Activated CD4-positive, alpha-beta T cell treated with anti-CD3 and anti-CD28 coated beads for 36 hours (primary cell): ENCODE measurements at regions not wholly inside any gene's neighbourhood (a gene's known extent, or its start where the extent isn't known, plus 50 kb on each side); places are given as distances from the start of the nearest gene placed in this dataset.

Experiments
- ATAC-seq: fragments of 200-7000 bp; cut with Tn5 transposase; one replicate; pipeline ENCODE4 v1.10.0; 2021; ENCODE audit warnings: mild to moderate bottlenecking, moderate library complexity
- CTCF ChIA-PET: fragments of 350-600 bp; sonication (Branson Sonifier 250); formaldehyde crosslinking; loops from one replicate; lab custom pipeline; 2021; ENCODE audit warnings: antibody characterized with exemption; lab: Charles Lee
- POLR2A ChIA-PET: fragments of 350-600 bp; sonication (Branson Sonifier 250); formaldehyde crosslinking; loops from one replicate; lab custom pipeline; 2021; ENCODE audit warnings: antibody characterized with exemption, inconsistent platforms; lab: Charles Lee
- DNase-seq: peaks from one replicate; pipeline ENCODE4 v3.0.0-alpha.2; 2020
- H3K27ac Mint-ChIP-seq: one replicate; pipeline ENCODE4 v1.8.0; 2021; ENCODE audit warnings: mixed read lengths
- H3K27me3 Mint-ChIP-seq: one replicate; pipeline ENCODE4 v1.8.0; 2021; ENCODE audit warnings: mixed read lengths
- H3K36me3 Mint-ChIP-seq: one replicate; pipeline ENCODE4 v1.8.0; 2021; ENCODE audit warnings: low read depth, mixed read lengths
- H3K4me1 Mint-ChIP-seq: one replicate; pipeline ENCODE4 v1.8.0; 2021; ENCODE audit warnings: mixed read lengths
- H3K4me3 Mint-ChIP-seq: one replicate; pipeline ENCODE4 v1.8.0; 2021; ENCODE audit warnings: mild to moderate bottlenecking, moderate library complexity, mixed read lengths
- H3K9me3 Mint-ChIP-seq: one replicate; pipeline ENCODE4 v1.8.0; 2021; ENCODE audit warnings: low read depth, mixed read lengths
- intact Hi-C, 2 experiments: fragments of 100-400 bp; cut with DNase I in 1 of 2; cut with micrococcal nuclease in 1 of 2; formaldehyde crosslinking; loops; one replicate each; pipeline versions ENCODE4 v1.14.2 to v1.15.1; 2022 to 2024; cut with DNase I, micrococcal nuclease

DNA sequence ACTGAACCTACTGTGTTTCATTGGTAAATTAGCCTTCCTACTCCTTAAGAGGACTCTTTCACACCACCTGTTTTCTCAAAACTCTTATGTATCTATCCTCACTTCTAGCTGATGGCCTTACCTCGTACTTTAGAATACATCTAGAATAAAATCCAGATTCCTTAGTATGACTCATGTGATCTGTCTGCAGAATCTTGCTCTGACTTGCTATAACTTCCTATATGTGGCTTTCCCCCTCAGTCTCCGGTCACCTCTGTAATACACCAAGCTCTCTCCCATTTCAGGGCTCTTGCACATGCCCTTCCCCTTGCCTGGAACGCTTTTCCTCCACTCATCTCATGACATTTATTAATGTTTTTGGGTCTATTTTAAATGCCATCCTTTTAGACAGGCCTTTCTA lies 95.6 kb upstream of the LHCGR start:
- H3K36me3 Mint-ChIP-seq = no peaks in the 10 kb centered on the region
- H3K9me3 Mint-ChIP-seq = no peaks in the 10 kb centered on the region
- intact Hi-C loops = no loop called here
- no peak overlapping the region for H3K27ac Mint-ChIP-seq
- ATAC-seq (no peak), DNase-seq (no peak)
- ChIA-PET POLR2A (no interaction called here), CTCF (no interaction called here)
- peaks cover 3% of the 10 kb centered on the region for H3K27me3 Mint-ChIP-seq
- H3K4me1 Mint-ChIP-seq = no peaks in the 10 kb centered on the region
- no peak overlapping the region for H3K4me3 Mint-ChIP-seq

DNA sequence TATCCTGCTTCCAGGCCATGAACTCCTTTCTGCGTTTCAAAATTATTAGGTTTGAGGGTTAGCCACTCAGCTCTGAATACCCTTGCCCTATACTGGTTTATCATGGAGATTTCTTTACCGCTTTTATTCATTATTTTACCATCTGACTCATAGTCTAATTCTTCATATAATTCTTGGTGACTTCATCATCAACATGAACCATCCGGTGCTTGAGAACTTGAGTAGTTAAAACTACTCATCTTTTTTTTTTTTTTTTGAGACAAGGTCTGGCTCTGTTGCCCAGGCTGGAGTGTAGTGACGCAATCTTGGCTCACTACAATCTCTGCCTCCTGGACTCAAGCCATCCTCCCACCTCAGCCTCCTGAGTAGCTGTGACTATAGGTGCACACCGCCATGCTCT lies 94.2 kb upstream of the LHCGR start:
- ChIA-PET CTCF (no interaction called here), POLR2A (no interaction called here)
- DNase-seq = no peak
- Mint-ChIP-seq H3K9me3 (no peaks in the 10 kb centered on the region), H3K27ac (no peak overlapping the region), H3K4me1 (no peaks in the 10 kb centered on the region), H3K27me3 (peaks cover 3% of the 10 kb centered on the region), H3K4me3 (no peak overlapping the region), H3K36me3 (no peaks in the 10 kb centered on the region)
- intact Hi-C loops = no loop called here
- no peak for ATAC-seq

DNA sequence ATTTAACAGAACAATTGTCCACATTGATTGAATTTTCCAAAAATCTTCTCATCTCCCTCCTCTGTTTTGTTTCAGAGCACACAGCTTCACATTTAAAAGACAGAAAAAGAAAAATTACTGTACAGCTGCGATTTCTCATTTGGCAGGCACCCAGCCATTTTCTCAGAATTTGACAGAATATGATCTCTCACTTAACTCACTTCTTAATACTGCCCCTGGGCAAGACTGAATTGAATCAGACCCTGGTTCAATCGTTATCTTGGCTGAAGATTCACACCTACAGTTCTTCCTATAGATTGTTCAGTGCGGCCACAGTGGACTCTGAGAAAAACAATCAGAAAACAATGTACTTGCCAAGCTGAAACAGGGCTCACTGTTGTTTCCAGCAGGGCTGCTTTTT lies 90.2 kb upstream of the LHCGR start:
- H3K27ac Mint-ChIP-seq = no peak overlapping the region
- DNase-seq (no peak), ATAC-seq (no peak)
- H3K4me1 Mint-ChIP-seq = no peaks in the 10 kb centered on the region
- ChIA-PET CTCF (no interaction called here), POLR2A (no interaction called here)
- no peak overlapping the region for H3K4me3 Mint-ChIP-seq
- no peaks in the 10 kb centered on the region for H3K36me3 Mint-ChIP-seq
- H3K9me3 Mint-ChIP-seq = no peaks in the 10 kb centered on the region
- H3K27me3 Mint-ChIP-seq = peaks cover 6% of the 10 kb centered on the region
- intact Hi-C loops = no loop called here

DNA sequence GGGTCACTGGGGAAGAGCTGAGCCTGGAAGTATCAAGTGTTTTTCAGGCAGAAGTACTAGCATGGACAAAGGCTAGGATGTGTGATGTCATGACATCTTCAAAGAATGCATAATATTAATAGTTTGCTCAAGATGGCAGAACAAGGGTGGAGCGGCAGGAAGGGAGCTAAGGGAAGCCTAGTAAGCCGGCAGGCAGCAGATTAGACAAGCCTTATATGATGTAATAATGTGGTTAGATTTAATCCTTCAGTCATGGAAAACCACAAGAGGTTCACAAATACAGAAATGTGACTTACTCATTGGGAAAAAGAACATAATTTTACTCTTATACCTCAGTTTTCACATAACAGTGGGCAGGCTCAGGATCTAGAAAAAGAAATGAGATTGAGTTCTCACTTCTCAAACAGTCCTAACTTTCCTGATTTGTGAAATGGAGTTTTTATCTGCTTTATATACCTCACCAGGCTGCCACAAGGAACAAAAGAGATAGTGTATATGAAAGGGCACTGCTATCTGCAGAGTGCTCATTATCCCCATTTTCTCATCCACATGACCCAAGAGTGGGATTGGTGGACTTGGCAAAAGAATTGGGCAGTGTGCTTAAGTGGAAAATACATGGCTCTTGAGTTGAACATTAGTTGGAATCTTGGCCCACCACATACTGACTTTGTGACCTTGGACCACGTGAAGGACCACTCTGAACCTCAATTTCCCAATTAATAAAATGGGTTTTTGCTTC lies 89.1 kb upstream of the LHCGR start:
- no peak overlapping the region for H3K27ac Mint-ChIP-seq

GRCh38 chr2:48841126-48841525 lies 85.6 kb upstream of the LHCGR start:
- Mint-ChIP-seq H3K27ac (no peak overlapping the region), H3K9me3 (peaks cover 4% of the 10 kb centered on the region), H3K27me3 (peaks cover 6% of the 10 kb centered on the region), H3K36me3 (no peaks in the 10 kb centered on the region), H3K4me1 (no peaks in the 10 kb centered on the region), H3K4me3 (no peak overlapping the region)
- CTCF ChIA-PET = interaction anchor here (0.7 kb wide), 1 partner anchor 14 kb away, joined by 3 read pairs; no protein-coding TSS in a partner anchor
- POLR2A ChIA-PET = no interaction called here
- DNase-seq = no peak
- intact Hi-C loops = no loop called here
- no peak for ATAC-seq

More for the DNA sequence above, 89.1 kb upstream of the LHCGR start:
- DNase-seq = no peak
- Mint-ChIP-seq H3K4me1 (no peaks in the 10 kb centered on the region), H3K27me3 (peaks cover 6% of the 10 kb centered on the region), H3K9me3 (no peaks in the 10 kb centered on the region), H3K4me3 (no peak overlapping the region), H3K36me3 (no peaks in the 10 kb centered on the region)
- no peak for ATAC-seq
- CTCF ChIA-PET = no interaction called here
- POLR2A ChIA-PET = no interaction called here
- intact Hi-C loops = no loop called here

DNA sequence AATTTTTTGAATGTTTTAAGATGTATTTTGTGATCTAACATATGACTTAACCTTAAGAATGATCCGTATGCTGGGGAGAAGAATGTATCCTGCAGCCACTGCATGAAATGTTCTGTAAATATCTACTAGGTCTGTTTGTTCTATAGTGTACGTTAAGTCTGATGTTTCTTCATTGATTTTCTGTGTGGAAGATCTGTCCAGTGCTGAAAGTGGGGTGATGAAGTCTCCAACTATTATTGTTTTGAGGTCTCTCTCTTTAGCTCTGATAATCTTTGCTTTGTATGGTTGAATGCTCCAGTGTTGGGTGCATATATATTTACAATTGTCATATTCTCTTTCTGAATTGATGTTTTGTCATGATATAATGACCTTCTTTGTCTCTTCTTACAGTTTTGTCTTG lies 82.5 kb upstream of the LHCGR start:
- CTCF ChIA-PET = no interaction called here
- POLR2A ChIA-PET = no interaction called here

DNA sequence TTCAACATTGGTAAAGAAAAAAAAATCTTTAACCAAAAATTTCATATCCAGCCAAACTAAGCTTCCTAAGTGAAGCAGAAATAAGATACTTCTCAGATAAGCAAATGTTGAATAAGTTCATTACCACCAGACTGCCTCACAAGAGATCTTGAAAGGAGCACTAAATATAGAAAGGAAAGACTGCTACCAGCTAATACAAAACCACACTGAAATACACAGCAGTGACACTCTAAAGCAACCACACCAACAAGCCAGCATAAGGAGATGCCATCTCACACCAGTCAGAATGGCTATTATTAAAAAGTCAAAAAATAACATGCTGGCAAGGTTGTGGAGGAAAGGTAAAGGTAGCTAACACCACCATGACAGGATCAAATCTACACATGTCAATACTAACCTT lies 74.0 kb upstream of the LHCGR start:
- intact Hi-C loops = no loop called here
- no peak overlapping the region for H3K27ac Mint-ChIP-seq
- ATAC-seq (no peak), DNase-seq (no peak)
- H3K4me1 Mint-ChIP-seq = no peaks in the 10 kb centered on the region
- no peak overlapping the region for H3K4me3 Mint-ChIP-seq
- POLR2A ChIA-PET = no interaction called here
- no peaks in the 10 kb centered on the region for H3K36me3 Mint-ChIP-seq
- CTCF ChIA-PET = interaction anchor here (0.7 kb wide), 1 partner anchor 35 kb away, joined by 3 read pairs; no protein-coding TSS in a partner anchor
- no peaks in the 10 kb centered on the region for H3K9me3 Mint-ChIP-seq
- peaks cover 2% of the 10 kb centered on the region for H3K27me3 Mint-ChIP-seq

More for the DNA sequence above, 82.5 kb upstream of the LHCGR start:
- Mint-ChIP-seq H3K27me3 (no peaks in the 10 kb centered on the region), H3K27ac (no peak overlapping the region), H3K9me3 (peaks cover 8% of the 10 kb centered on the region), H3K4me1 (no peaks in the 10 kb centered on the region), H3K4me3 (no peak overlapping the region), H3K36me3 (no peaks in the 10 kb centered on the region)
- no peak for ATAC-seq
- no peak for DNase-seq
- intact Hi-C loops = no loop called here

DNA sequence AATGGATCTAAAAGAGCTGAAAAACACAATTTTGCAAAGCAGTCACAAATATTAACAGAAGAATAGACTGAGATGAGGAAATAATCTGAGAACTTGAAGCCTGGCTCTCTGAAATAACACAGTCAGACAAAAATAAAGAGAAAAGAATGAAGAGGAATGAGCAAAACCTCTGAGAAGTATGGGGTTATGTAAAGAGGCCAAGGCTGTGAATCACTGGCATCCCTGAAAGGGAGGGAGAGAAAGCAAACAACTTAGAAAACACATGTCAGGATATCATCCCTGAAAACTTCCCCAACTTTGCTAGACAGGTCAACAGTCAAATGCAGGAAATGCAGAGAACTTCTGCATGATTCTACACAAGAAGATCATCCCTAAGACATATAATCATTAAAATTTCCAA lies 73.5 kb upstream of the LHCGR start:
- CTCF ChIA-PET = no interaction called here
- intact Hi-C loops = no loop called here
- DNase-seq (no peak), ATAC-seq (no peak)
- Mint-ChIP-seq H3K9me3 (no peaks in the 10 kb centered on the region), H3K4me1 (no peaks in the 10 kb centered on the region), H3K27me3 (peaks cover 2% of the 10 kb centered on the region), H3K4me3 (no peak overlapping the region), H3K27ac (no peak overlapping the region), H3K36me3 (no peaks in the 10 kb centered on the region)
- POLR2A ChIA-PET = no interaction called here

GRCh38 chr2:48826986-48827385 lies 71.5 kb upstream of the LHCGR start:
- POLR2A ChIA-PET = interaction anchor here (1.1 kb wide), 1 partner anchor 379 kb away, joined by 3 read pairs; no protein-coding TSS in a partner anchor
- H3K4me3 Mint-ChIP-seq = no peak overlapping the region
- intact Hi-C loops = no loop called here
- no peaks in the 10 kb centered on the region for H3K36me3 Mint-ChIP-seq
- DNase-seq (no peak), ATAC-seq (no peak)
- CTCF ChIA-PET = no interaction called here
- no peaks in the 10 kb centered on the region for H3K4me1 Mint-ChIP-seq
- H3K9me3 Mint-ChIP-seq = no peaks in the 10 kb centered on the region
- H3K27ac Mint-ChIP-seq = no peak overlapping the region
- peaks cover 2% of the 10 kb centered on the region for H3K27me3 Mint-ChIP-seq

DNA sequence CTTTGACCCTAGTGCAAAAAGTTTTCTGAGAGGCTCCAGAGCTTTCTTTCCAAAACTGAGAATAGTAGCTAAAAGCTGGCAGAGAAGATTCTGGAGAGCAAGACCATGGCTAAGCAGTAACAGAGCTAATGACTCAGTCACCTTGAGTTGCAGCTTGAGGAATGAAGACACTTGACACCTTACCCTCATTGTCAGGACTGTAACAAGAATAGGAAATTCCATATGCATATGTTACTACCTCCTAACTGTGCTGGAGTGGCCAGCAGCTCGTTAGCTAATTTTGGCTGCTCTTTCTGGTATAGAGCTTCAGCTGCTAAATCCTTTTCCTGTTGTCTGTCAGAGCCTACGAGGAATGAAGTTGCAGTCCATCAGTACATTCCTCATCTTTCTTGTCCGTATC lies 68.6 kb upstream of the LHCGR start:
- no peak overlapping the region for H3K27ac Mint-ChIP-seq
- no peak overlapping the region for H3K4me3 Mint-ChIP-seq
- H3K36me3 Mint-ChIP-seq = no peaks in the 10 kb centered on the region
- intact Hi-C loops = no loop called here
- ATAC-seq = no peak
- no peaks in the 10 kb centered on the region for H3K9me3 Mint-ChIP-seq
- H3K27me3 Mint-ChIP-seq = peaks cover 4% of the 10 kb centered on the region
- no peaks in the 10 kb centered on the region for H3K4me1 Mint-ChIP-seq
- DNase-seq = no peak
- POLR2A ChIA-PET = no interaction called here
- CTCF ChIA-PET = no interaction called here

DNA sequence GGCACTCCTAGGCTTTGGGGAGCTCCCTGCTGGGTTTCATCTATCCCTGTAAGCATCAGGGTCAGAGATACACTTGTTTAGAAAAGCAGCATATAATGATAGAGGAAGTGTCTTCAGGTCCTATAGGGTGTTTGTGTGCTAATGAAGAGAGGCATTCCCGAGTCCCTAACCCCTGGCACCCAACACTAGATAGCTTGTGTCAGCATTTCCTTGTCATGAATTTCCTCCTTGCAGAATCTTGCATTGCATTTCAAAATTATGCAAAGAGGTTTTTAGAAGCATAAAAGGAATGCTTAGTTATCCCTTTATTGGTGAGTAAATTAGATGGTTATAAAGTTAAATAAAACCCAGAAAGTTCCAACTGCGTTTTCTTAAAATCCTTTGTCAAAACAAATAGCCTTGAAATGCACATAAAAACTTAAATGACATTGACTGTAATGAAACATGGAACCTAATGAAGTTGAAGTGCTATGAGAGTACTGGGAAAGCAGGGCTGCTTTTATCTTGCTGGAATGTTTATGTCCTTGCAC lies 63.7 kb upstream of the LHCGR start:
- Mint-ChIP-seq H3K27ac (no peak overlapping the region), H3K4me1 (no peaks in the 10 kb centered on the region), H3K9me3 (no peaks in the 10 kb centered on the region), H3K36me3 (no peaks in the 10 kb centered on the region), H3K27me3 (peaks cover 7% of the 10 kb centered on the region), H3K4me3 (no peak overlapping the region)
- ChIA-PET CTCF (no interaction called here), POLR2A (no interaction called here)
- intact Hi-C loops = no loop called here
- DNase-seq = no peak
- no peak for ATAC-seq

- no peak overlapping the region for H3K4me3 Mint-ChIP-seq
- ChIA-PET CTCF (interaction anchor here (0.5 to 0.8 kb wide), 2 partner anchors 15 to 90 kb away, joined by 3 read pairs; no protein-coding TSS in a partner anchor), POLR2A (no interaction called here)
- DNase-seq (no peak), ATAC-seq (no peak)
- no peaks in the 10 kb centered on the region for H3K4me1 Mint-ChIP-seq
- no peak overlapping the region for H3K27ac Mint-ChIP-seq
- peaks cover 10% of the 10 kb centered on the region for H3K27me3 Mint-ChIP-seq
- no peaks in the 10 kb centered on the region for H3K9me3 Mint-ChIP-seq
- intact Hi-C loops = no loop called here
- H3K36me3 Mint-ChIP-seq = no peaks in the 10 kb centered on the region
These were observed 61.8 kb upstream of the LHCGR start for GRCh38 chr2:48817355-48817754.
